Fibroblast of gingiva (primary cell): ENCODE measurements at regions not wholly inside any gene's neighbourhood (a gene's known extent, or its start where the extent isn't known, plus 50 kb on each side); places are given as distances from the start of the nearest gene placed in this dataset.

Experiments used
- DNase-seq: peaks from one replicate; pipeline ENCODE4 v3.0.0-alpha.2; 2011; ENCODE audit warnings: low read depth

DNA sequence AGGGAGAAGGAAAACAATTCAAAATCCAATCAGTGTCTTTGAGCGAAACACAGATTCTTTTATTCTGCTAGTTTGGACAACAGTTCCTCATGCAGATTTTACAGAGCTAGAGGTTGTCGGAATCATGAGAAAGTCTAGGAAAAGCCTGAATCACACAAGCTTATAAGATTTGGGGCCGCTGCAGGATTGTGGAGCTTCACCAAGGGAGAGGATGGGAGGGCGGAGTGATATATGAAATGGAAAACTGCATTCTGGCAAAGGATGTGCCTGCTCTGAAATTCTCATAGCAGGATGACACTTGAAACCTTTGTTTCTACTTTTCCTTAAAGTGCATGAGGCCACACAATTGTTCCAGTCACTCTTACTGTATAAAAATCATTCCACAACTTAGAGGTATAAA, 134.3 kb downstream of the OR2K2 start:
- DNase-seq = peak; percentile 44

DNA sequence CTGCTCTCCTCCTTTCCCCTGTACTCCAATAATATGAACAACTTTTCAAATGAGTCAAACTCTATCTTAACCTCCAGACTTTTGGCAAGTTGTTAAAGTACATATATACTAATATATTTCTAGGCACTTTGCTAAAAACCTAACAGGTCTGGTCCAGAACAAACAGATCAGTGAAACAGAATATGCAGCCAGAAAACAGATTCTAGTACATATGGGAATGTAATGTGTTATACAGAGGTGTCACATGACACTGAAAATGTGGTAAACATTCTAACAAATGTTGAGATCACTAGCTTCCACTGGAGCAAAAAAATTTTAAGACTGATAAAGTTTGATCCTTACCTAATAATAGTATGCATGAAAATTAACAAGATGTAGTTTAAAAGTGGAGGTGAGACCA, 136.9 kb downstream of the OR2K2 start:
- DNase-seq = no peak

DNA sequence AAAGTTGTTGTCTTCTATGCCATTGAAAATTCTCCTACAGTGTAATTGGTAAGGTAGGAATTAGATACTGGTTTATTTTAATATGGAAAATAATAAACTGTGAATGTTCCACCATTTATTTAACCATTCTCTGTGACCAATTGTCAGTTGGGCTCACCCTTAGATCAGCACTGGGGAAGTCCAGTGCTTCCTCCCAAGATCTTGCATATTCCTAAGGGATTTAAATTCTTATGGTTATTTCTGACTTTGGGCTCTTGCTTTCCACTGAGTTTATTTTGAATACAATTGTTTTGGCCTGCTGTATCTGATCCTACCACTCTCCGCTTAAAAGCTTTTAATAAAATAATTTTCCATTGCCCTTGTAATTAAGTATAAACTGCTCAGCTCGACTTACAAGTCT, 137.4 kb downstream of the OR2K2 start:
- DNase-seq = no peak

DNA sequence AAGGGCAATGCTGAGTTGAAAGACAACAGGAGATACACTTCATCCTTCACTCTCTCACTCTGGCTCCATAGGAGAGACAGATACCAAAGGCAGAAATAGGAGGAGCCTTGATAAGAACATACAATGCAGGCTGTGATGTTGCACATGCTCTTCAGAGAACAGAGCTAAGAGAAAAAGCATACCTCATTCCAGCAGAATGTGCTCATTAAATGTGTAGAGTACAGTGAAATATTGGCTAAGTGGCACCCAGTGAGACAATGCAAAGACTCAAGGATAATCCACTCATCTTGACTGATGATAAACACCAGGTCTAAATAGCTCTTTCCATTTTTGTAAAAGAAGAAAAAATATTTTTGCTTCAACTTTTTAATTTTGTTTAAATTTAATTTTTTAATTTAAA, 139.7 kb downstream of the OR2K2 start:
- DNase-seq = no peak

DNA sequence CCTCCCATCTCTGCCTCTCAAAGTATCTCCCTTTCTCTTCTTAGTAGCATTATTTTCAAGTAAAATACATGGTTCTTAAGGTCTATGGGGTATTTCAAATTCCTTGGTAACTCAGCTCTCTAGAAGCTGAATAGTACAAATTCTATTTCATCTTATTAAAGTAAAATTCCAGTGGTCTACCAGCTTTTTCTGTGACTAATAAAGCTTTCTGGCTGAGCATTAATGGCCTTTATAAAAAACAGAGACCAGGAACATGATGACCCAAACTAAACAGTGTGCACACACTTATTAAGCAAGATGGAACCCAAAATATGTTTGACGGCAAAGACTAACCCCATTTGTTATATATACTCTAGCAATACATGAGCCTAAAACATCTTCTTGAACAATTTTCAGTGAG, 142.6 kb downstream of the OR2K2 start:
- DNase-seq = no peak

DNA sequence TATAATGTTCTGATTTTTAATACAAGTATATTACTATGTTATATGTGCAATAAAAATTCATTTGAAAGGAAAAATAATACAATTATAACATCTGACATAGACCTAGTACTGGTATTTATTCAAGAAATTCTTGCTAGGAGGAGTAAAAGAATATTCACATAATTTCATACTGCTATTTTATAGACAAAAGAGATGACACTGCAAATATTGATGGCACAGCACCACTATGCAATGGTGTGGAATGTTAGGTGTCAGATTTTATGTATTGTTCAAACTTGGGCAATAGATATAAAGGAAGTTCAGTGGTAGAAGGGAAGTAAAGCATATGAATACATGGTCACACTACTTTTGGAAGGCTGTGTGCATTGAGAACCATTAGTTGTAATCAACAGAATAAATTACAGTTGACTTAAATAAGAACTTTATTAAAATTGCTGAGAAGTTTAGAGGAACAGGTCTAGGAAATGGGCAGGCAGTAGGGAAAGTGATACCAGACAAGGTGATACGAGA, 143.9 kb downstream of the OR2K2 start:
- no peak for DNase-seq

DNA sequence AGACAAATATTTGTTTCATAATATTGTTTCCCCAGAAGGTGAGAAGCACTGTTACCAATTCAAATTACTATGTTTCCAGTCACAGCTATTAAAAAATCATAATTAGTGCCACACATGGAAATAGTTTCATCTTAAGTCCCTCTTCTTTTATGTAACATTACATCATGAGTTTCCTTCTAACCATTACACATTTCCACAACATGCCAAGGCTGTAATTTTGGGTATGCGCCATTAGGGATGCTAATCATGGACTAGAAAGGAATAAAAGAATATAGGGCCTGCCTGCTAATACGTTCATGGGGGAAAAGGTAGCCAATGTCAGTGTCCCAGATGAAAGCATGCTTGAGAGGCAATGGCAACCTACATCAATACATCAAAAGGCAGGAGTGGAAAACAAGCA, 142.5 kb upstream of the LPAR1 start:
- no peak for DNase-seq

DNA sequence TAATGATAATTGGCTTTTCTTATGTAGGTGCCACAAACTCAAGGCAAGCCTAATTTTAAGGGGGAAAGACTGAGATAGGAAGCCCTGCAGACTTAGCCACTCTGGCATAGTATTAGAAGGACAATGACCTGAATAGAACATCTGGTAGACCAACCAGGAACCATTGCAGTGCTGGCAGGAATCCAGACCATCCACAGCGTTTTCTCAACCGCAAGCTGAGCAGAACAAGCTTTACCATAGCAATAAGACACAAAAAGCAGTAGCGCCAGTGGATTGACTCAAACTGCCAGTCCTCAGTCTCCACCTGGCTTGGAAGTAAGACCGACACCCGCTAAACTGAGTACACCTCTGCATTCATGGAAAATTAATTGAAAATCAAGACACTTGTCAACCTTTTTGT, 141.3 kb upstream of the LPAR1 start:
- DNase-seq = no peak

DNA sequence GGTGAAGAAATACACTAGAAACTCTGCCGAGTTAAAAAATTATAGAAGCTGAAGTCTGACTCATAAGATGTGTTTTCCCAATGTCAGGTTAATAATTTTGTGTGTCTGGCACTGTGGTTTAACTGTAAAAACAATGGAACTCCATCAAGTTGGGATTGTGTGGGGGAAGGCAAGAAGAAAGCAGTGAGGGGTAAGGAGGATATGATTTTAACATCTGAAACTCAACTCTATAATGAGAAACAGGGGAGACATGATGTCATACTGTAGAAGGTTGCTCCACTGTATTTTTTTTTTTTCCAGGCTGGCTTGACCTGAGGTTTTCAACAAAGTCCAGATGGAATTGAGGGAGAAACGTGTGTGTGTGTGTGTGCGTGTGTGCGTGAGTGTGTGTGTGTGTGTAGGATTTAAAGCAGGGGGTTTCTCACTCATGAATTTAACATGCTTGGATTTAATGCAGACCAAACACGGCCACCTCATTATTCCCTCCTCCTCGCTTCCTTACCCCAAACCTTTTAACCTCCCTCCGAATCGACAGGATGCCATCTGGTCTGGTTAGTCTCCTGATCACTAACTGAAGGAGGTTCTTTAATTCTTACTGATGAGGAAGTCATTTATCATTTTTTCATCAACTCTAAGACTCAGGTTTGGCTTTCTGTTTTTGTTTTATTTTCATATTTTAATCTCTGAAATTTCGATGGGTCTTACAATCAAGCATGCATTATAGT, 140.2 kb upstream of the LPAR1 start:
- peak; percentile 93 for DNase-seq

DNA sequence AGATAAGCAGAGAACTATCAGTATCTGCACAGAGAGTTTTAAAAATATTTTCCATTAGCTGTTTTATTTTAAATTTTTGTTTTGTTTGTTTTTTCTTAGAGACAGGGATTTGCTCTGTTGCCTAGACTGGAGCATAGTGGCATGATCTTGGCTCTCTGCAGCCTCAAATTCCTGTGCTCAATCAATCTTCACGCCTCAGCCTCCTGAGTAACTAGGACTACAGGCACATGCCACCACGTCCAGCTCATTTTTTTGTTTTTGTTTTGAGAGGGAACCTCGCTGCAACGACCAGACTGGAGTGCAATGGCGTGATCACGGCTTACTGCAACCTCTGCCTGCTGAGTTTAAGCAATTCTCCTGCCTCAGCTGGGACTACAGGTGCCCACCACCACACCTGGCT, 138.2 kb upstream of the LPAR1 start:
- DNase-seq = no peak

DNA sequence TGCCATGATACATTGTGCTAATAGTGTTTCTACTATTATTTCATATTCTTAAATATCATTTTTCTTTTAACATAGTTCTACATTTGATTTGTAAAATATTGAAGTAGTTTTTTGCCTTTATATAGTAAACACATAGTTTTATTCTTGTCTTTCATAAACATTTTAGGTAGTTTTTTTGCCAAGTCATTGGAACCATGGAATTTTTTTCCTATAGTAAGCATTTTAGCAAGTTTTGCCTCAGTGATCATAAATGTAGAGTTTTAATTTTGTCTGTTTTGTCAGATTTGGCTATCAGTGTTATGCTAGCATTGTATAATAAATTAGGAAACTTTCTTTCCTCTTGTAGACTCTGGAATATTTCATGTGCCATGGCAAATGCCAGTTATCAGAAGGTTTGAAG, 137.1 kb upstream of the LPAR1 start:
- DNase-seq = no peak

DNA sequence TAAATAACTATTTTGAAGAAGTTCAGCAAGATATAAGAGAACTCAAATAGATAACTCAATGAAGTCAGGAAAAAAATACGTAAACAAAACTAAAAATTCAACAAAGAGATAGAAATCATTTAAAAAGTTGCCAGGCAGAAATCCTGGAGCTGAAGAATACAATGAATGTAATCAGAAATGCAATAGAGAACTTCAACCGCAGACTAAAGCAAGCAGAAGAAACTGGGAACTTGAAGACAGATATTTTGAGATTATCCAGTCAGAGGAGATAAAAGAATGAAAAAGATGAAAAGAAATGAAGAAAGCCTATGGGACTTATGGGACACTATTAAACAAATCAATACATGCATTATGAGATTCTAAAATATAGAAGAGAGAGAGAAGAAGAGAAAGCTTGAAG, 129.1 kb upstream of the LPAR1 start:
- no peak for DNase-seq

DNA sequence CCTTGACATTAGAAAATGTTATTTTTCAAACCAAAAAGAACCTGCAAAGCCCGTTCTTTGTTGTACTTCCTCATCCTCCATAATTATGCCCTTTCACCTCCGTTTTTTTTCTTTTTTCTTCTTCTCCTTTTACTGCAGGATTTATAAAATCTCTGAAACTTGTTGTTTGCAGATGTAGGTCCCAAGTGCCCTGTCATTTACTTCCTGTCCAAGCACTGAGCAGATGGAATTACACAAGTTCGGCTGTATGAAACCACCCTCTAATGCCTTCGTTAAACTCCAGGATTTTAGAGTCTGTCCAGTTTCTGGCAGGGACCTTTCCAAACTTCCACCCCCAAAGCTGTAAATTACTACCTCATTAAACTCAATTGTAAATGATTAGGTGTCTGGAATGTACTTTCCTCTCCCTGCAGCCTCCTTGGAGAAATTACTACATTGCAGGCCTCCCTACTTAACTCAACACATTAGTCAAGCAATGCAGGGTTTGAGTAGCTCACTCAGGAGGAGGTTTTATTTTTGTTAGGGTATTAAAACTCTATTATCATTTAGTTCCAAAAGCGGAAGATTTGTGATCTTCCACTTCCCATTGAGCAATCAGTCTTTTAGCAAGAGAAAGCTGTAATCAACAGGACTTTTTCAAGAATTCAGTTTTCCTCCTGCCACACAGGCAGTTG, 125.6 kb upstream of the LPAR1 start:
- peak; percentile 10 for DNase-seq

DNA sequence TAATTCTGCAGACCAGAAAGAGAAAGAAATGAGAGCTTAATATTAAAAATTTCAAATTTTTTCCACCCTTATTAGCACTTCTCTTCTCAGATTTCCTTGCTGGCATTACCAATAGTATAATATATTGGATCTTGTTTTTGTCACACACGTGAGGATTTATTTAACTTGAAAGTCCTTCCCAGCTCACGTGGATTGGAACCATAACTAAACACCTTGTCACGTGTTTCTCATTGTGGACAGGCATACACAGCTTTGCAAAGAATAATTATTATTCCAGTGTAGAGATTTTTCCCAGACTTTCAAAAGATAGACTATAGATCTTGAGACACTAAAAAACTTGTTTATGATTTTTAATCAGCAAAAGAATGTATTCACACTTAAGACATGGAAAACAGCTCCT, 123.8 kb upstream of the LPAR1 start:
- no peak for DNase-seq

DNA sequence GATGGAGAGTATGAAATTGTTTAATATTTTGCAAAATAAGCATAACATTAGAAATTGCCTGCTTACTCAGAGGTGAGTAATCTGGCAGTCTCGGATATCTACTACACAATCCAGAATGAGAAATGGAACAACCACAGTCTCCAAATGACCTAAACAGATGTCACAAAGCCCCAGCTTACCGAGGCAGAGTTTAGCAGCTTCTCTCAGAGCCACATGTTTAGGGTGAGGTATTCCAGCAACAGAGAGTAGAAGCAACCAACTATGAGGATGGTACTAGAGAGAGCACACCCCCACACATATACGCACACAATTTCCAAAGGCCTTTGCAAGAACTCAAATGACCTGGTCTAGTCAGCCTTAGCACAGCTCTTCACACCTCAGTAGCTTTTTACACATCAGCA, 122.7 kb upstream of the LPAR1 start:
- DNase-seq = peak; percentile 85

DNA sequence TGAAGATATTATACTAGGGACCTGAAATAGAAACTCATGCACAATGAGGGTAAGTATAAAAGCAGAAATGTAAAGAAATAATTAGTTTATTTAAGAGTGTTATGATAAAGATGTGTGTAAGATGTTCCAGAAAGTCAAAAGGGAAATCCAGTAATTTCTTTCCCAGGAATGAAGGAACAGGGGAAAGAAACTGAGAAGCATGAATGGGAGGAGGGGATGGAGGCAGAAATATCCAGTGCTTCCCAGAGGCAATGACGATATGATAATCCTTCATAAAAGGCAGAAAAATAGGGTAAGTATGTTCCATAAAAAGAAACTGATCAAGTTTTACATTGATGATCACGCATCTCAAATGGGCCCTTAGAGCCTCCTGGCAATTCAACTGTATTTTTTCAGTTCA, 120.7 kb upstream of the LPAR1 start:
- no peak for DNase-seq

DNA sequence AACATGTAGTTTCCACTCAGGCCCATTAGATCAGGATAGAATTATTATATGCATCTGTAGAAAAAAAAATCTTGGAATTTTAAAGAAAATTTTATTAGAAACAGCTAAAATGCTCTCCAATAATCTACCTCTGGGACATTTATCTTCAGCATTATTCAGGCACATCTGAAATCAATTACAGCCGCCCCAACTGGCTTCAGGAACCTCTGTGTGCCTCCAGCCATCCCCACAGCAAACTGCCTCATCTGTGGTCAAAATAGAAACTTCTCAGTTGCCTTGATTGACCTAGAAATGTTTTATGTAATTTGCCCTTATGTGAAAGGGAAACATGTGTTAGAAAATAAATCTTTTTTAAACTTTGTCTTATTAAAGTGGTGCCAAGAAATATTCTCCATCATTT, 120.1 kb upstream of the LPAR1 start:
- peak; percentile 87 for DNase-seq

DNA sequence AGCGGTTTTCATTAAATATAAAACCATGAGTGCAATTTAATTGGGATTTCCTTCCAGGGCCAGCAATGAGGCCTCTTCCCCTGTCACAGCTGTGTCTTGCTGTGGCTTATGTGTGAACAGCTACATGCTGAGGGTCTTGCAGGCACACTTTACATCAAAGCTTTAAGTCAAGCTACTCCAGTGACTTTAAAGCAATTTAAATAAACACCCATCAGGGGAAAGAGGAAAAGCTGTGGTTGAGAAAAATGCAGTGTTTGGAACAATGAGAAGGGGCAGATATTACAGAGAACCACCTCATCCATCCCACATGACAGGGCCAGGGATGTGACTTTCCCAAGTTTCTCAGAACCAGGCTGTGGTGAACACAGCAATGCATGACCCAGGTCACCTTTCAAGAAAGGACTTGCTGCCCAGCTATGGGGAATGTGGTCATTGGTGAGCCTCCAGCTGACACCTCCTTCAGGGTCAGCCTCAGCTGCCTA, 115.9 kb upstream of the LPAR1 start:
- no peak for DNase-seq

DNA sequence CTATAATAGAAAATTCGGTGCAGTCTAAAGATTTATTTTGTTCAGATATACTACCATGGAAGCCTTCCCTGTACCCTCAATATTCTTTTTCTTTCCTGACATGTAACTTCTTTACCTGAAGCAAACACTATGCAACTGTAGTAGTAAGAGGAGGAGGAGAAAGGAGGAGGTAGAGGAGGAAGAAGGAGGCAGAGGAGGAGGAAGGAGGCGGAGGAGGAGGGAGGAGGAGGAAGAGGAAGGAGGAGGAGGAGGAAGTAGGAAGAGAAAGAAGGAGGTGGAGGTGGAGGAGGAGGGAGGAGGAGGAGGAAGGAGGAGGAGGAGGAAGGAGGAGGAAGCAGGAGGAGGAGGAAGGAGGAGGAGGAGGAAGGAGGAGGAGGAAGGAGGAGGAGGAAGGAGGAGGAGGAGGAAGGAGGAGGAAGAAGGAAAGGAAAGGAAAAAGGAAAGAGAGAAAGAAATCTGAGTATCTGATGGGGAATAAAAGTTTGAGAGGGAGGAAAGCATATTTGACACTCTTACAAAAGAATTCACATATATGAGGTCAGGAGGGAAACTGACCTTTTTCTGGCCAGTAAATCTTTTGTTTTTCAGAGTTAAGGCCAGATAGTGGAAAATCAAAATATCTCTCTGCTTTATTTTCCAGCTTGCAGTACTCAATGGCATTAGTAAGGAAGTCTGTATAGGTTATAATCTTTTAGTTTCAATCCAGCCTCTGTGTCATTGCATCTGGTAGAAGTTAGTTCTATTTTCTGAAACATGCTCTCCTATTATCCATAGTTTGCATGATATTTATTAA, 114.5 kb upstream of the LPAR1 start:
- no peak for DNase-seq

DNA sequence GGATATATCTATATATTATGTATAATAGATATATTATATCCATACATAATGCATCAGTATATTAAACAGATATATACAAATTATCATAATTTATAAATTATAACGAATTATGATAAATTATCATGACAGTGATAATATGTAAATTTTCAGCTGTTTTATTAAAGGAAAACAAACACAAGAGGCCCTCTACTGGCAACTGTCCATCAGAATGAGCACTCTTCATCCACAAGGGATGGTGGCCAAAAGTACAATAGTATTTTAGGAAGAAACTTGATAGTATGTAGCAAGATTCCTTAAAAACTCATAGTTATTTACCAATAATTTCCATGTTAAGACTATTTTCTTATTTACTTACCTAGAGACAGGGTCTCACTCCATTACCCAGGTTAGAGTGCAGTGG, 113.3 kb upstream of the LPAR1 start:
- DNase-seq = peak; percentile 48

DNA sequence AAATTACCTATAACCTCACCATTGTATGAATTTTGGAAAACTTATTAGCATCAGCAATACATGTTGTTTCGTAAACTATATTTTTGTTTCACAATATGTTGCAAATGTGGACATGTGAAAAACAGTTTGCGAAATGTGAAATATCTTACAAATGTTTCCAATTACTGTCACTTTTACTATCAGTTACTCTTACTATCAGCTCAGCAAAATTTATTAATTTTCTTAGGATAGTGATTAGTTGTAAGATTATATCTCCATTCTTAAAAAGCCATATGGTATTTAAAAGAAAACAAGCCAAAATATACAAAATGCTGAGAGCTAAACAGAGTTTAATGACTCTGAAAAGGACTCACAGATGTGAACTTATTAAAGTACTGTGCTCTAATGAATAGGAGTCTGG, 111.9 kb upstream of the LPAR1 start:
- peak; percentile 24 for DNase-seq

DNA sequence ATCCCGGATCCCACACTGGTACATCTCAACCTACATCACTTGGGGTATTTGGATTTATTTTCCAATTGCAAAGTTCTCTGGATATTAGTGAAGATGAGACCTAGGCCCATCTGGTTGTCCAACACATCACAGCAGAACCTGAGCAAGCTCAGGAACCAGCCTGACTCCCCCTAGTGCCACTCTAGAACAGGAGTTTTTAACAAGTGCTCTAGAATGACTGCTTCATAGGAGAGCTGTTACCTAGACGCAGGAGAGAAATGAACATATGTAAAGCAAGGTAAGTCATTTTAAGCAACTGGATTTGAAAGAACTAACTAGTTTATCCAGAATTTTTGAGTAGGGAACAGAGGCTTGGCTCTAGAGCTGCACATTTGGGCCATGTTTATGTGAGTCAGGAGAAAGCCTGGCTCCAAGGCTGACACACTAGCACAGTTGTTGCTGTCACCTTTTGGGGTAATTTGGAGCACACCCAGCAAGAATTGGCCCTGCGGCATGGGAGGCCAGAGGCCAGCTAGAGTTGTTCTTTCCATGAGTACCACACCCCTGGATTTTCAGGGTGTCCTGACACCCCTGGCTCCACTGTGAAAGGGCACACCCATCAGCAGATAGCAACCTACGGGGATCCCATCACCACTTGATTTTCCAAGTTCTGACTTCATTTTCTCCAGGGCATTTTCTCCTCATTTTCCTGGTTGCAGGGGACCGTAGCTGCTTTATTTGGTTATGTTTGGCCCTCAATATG, 110.9 kb upstream of the LPAR1 start:
- no peak for DNase-seq
